ENCODE measurements at regions not wholly inside any gene's neighbourhood (a gene's known extent, or its start where the extent isn't known, plus 50 kb on each side); places are given as distances from the start of the nearest gene placed in this dataset.
"Not testable (repeated sequence)": the region's sequence is repeated elsewhere in the genome, so short reads cannot be mapped to it uniquely, and the experiment has no call there.

DNA sequence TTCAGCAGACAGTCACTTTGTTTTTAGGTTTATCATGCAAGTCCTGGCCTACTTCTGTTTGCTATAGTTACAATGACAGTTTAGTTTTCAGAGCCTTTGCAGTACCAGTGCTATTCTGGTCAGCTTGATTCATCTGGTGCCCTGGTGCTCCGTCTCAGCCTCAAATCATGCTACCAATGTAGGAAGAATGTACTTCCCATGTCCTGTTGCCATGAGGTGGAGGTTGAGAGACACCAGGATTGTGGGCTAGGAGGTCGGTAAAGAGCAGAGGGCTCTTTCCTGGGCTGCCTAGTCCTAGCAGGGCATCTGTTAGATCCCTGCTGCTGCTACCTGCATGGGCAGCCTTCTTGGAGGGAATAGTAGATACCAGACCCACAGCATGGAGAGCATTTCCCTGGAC, 91.4 kb upstream of the DPY19L1 start:
- TF ChIP-seq, protein P1, sequence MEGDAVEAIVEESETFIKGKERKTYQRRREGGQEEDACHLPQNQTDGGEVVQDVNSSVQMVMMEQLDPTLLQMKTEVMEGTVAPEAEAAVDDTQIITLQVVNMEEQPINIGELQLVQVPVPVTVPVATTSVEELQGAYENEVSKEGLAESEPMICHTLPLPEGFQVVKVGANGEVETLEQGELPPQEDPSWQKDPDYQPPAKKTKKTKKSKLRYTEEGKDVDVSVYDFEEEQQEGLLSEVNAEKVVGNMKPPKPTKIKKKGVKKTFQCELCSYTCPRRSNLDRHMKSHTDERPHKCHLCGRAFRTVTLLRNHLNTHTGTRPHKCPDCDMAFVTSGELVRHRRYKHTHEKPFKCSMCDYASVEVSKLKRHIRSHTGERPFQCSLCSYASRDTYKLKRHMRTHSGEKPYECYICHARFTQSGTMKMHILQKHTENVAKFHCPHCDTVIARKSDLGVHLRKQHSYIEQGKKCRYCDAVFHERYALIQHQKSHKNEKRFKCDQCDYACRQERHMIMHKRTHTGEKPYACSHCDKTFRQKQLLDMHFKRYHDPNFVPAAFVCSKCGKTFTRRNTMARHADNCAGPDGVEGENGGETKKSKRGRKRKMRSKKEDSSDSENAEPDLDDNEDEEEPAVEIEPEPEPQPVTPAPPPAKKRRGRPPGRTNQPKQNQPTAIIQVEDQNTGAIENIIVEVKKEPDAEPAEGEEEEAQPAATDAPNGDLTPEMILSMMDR (IDR thresholded peaks at IDR 0.05), result not testable (repeated sequence)
- not testable (repeated sequence) for TF ChIP-seq POLR2A (IDR thresholded peaks at IDR 0.05)
